OCI-LY1 (cell line): ENCODE measurements at regions not wholly inside any gene's neighbourhood (a gene's known extent, or its start where the extent isn't known, plus 50 kb on each side); places are given as distances from the start of the nearest gene placed in this dataset.

Experiments
- H2AFZ ChIP-seq: fragments of 200-600 bp; sonication (generic), shearing (Covaris generic); 2 replicates; pipeline ENCODE4 v1.6.0; 2014; ENCODE audit warnings: antibody characterized with exemption, mild to moderate bottlenecking, low read length
- H3F3A ChIP-seq: fragments of 200-600 bp; sonication (generic), shearing (Covaris generic); 2 replicates; pipeline ENCODE4 v1.6.0; 2014; ENCODE audit warnings: mild to moderate bottlenecking, antibody characterized with exemption, low read length, moderate library complexity; ENCODE audit not compliant: insufficient read depth
- H3K27ac ChIP-seq: fragments of 200-600 bp; sonication (generic); 2 replicates; pipeline ENCODE4 v1.5.1; 2014; ENCODE audit warnings: low read length, mixed run types, mild to moderate bottlenecking, low read depth; ENCODE audit not compliant: poor library complexity, severe bottlenecking
- H3K27me3 ChIP-seq: fragments of 200-600 bp; sonication (generic); 2 replicates; pipeline ENCODE4 v1.6.0; 2014; ENCODE audit warnings: antibody characterized with exemption, mild to moderate bottlenecking, low read length, moderate library complexity; ENCODE audit not compliant: insufficient read depth
- H3K36me3 ChIP-seq: fragments of 200-600 bp; sonication (generic); 2 replicates; pipeline ENCODE4 v1.6.1; 2014; ENCODE audit warnings: mild to moderate bottlenecking, antibody characterized with exemption, low read length, moderate library complexity, mixed read lengths; ENCODE audit not compliant: insufficient read depth
- H3K4me1 ChIP-seq: fragments of 200-600 bp; sonication (generic); 2 replicates; pipeline ENCODE4 v1.5.1; 2014; ENCODE audit warnings: mild to moderate bottlenecking, low read length, moderate library complexity; ENCODE audit not compliant: insufficient read depth, severe bottlenecking
- H3K4me2 ChIP-seq: fragments of 200-600 bp; sonication (generic), shearing (Covaris generic); 2 replicates; pipeline ENCODE4 v1.6.1; 2014; ENCODE audit warnings: low read length
- H3K4me3 ChIP-seq: fragments of 200-600 bp; sonication (generic); 2 replicates; pipeline ENCODE4 v1.5.1; 2014; ENCODE audit warnings: low read length, low read depth, mild to moderate bottlenecking, mixed read lengths; ENCODE audit not compliant: poor library complexity, severe bottlenecking
- H3K79me2 ChIP-seq: fragments of 200-600 bp; shearing (Covaris generic); 2 replicates; pipeline ENCODE4 v1.6.1; 2016; ENCODE audit warnings: mixed run types, low read length, mixed read lengths; ENCODE audit not compliant: insufficient read depth
- H3K9ac ChIP-seq: fragments of 200-600 bp; sonication (generic), shearing (Covaris generic); 2 replicates; pipeline ENCODE4 v1.6.1; 2014; ENCODE audit warnings: mild to moderate bottlenecking, low read length, mixed read lengths
- H3K9me2 ChIP-seq: fragments of 200-600 bp; sonication (generic), shearing (Covaris generic); 2 replicates; pipeline ENCODE4 v1.6.1; 2014; ENCODE audit warnings: low read depth, mild to moderate bottlenecking, low read length, mixed read lengths
- H3K9me3 ChIP-seq: fragments of 200-600 bp; shearing (Covaris generic); 2 replicates; pipeline ENCODE4 v1.6.1; 2014; ENCODE audit warnings: low read length, mixed read lengths
- H4K20me1 ChIP-seq: fragments of 200-600 bp; sonication (generic), shearing (Covaris generic); 2 replicates; pipeline ENCODE4 v1.6.0; 2016; ENCODE audit warnings: mild to moderate bottlenecking, low read length; ENCODE audit not compliant: insufficient read depth
- EZH2 ChIP-seq: fragments of 200-600 bp; sonication (generic), shearing (Covaris generic); IDR thresholded peaks from 2 replicates; pipeline ENCODE4 v1.8.0; 2017; ENCODE audit warnings: borderline replicate concordance, mixed run types, mild to moderate bottlenecking, antibody characterized with exemption, low read length, moderate library complexity, mixed read lengths
- TF ChIP-seq, protein P1 (sequence below): fragments of 200-600 bp; sonication (generic), shearing (Covaris generic); IDR thresholded peaks from 2 replicates; pipeline ENCODE4 v1.5.1; 2017; ENCODE audit warnings: mild to moderate bottlenecking, antibody characterized with exemption, low read length, moderate library complexity, mixed read lengths

DNA sequence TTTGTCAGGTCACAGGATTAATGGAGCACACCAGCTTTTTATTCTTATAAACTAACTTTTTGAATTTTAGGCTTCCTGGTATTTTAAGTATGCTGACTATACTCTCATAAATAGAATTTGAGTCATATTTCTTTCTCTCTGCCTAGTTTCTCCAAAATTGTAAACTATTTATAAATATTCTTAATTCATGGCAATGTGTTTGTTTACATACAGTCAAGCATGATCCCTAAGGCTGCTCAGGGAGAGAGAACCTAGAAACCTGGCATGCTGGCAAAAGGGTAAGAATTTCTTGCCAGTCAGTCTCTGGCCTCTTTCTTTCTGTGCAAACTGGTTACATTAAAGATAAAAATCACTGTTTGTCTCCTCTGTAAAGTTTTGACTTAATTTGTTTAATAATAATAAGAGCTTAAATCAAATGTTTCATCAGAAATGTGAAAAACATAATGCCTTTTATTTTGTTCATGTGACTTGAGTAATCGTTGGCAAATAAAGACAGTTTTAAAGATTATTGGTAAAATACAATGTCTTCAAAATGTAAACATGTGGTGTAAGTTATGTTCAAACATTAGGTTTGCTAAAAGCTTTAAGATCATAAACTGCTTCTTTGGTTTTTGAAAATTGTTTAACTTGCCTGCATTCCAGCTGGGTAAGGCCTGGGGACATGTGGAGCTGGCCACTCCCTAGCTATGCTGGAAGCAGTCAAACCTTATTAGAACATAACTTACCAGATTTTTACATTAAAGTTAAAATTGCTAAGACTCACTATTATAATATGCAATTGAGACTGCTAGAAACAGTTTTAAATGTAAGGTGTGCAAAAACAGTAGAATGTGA, 1401.7 kb downstream of the NCAM2 start:
- TF ChIP-seq, protein P1, sequence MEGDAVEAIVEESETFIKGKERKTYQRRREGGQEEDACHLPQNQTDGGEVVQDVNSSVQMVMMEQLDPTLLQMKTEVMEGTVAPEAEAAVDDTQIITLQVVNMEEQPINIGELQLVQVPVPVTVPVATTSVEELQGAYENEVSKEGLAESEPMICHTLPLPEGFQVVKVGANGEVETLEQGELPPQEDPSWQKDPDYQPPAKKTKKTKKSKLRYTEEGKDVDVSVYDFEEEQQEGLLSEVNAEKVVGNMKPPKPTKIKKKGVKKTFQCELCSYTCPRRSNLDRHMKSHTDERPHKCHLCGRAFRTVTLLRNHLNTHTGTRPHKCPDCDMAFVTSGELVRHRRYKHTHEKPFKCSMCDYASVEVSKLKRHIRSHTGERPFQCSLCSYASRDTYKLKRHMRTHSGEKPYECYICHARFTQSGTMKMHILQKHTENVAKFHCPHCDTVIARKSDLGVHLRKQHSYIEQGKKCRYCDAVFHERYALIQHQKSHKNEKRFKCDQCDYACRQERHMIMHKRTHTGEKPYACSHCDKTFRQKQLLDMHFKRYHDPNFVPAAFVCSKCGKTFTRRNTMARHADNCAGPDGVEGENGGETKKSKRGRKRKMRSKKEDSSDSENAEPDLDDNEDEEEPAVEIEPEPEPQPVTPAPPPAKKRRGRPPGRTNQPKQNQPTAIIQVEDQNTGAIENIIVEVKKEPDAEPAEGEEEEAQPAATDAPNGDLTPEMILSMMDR = no peak
- TF ChIP-seq EZH2 = no peak
- Histone ChIP-seq H3K27me3 (no peaks in the 10 kb centered on the region), H2AFZ (no peak overlapping the region), H3K36me3 (no peaks in the 10 kb centered on the region), H4K20me1 (no peaks in the 10 kb centered on the region), H3K9me3 (no peaks in the 10 kb centered on the region), H3K9ac (no peak overlapping the region), H3F3A (no peaks in the 10 kb centered on the region), H3K27ac (no peak overlapping the region), H3K4me1 (peaks cover 7% of the 10 kb centered on the region), H3K79me2 (no peaks in the 10 kb centered on the region), H3K9me2 (no peaks in the 10 kb centered on the region), H3K4me2 (no peak overlapping the region), H3K4me3 (no peak overlapping the region)

DNA sequence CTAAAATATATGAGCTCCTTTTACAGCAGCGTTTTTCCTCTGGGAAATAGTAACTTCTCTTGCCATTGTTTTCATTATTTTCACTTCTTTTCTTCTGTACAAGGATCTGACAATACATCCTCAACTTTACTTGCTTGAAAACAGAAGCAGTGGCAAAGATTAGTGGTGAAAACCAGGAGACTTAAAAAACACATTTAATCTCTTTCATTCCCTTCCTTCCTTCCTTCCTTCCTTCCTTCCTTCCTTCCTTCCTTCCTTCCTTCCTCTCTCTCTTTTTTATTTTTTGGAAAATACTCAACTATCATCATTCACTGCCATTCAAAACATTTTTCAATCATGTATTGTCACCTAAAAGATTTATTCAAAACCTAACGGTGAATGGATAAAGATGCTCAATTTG, 1411.4 kb downstream of the NCAM2 start:
- H3K9me2 ChIP-seq = no peaks in the 10 kb centered on the region
- no peak overlapping the region for H2AFZ ChIP-seq
- no peaks in the 10 kb centered on the region for H3K36me3 ChIP-seq
- no peaks in the 10 kb centered on the region for H3K79me2 ChIP-seq
- H4K20me1 ChIP-seq = no peaks in the 10 kb centered on the region
- H3K4me2 ChIP-seq = no peak overlapping the region
- H3K9ac ChIP-seq = no peak overlapping the region
- H3K9me3 ChIP-seq = peaks cover 3% of the 10 kb centered on the region; the same call in 1 of the 2 replicates
- H3F3A ChIP-seq = no peaks in the 10 kb centered on the region
- H3K4me1 ChIP-seq = no peaks in the 10 kb centered on the region
- H3K27ac ChIP-seq = no peak overlapping the region
- H3K4me3 ChIP-seq = no peak overlapping the region
- TF ChIP-seq, protein P1 = no peak
- no peak for TF ChIP-seq EZH2
- no peaks in the 10 kb centered on the region for H3K27me3 ChIP-seq

DNA sequence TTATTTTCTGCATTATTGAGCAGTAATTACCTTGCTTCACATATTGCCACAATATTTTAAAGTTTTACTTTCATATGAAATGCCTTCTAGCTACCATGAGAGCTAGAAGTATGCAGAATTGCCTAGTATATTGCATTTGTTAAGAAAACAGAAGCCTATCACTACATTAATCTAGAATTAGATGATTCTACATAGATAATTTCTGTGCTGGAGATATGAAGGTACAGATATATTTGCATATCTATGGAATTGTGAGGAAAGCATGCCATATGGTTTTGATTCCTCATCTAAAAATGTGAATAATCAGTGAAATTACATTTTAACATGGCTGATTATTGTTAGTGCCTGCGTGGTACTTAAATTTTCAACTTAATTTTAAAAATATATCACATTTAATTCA, 1418.3 kb downstream of the NCAM2 start:
- Histone ChIP-seq H3K9ac (no peak overlapping the region), H3K9me2 (no peaks in the 10 kb centered on the region), H3K79me2 (no peaks in the 10 kb centered on the region), H3K27ac (no peak overlapping the region), H3F3A (no peaks in the 10 kb centered on the region), H2AFZ (peak overlapping the region; percentile 22; the same call in 1 of the 2 replicates), H3K9me3 (0 out of 2 replicates have a peak, but pooled peaks cover 3% of the 10 kb centered on the region), H3K36me3 (no peaks in the 10 kb centered on the region), H4K20me1 (no peaks in the 10 kb centered on the region), H3K4me3 (no peak overlapping the region), H3K27me3 (no peaks in the 10 kb centered on the region), H3K4me1 (peaks cover 14% of the 10 kb centered on the region), H3K4me2 (no peak overlapping the region)
- TF ChIP-seq, protein P1 = no peak
- no peak for TF ChIP-seq EZH2
